Spleen (tissue), 7 donors: ENCODE measurements at regions not wholly inside any gene's neighbourhood (a gene's known extent, or its start where the extent isn't known, plus 50 kb on each side); places are given as distances from the start of the nearest gene placed in this dataset.

Experiments used
- POLR2A ChIP-seq, 3 donors: fragments of 450-650 bp; IDR thresholded peaks; one replicate each; pipeline ENCODE4 v1.5.1; 2017; ENCODE audit warnings: antibody characterized with exemption in 3 of 3, mild to moderate bottlenecking in 1 of 3
- TF ChIP-seq, protein P1 (sequence below), 11 experiments: fragments of 200-600 bp in 7 of 11; fragments of 450-650 bp in 4 of 11; sonication (generic) in 4 of 11; IDR thresholded peaks in 8 of 11; conservative IDR thresholded peaks in 3 of 11; 1 replicate in 7 of 11; 2 replicates in 4 of 11; pipeline versions ENCODE4 v1.4.0 to v1.8.0; 2016 to 2021; ENCODE audit warnings: antibody characterized with exemption in 11 of 11, inconsistent platforms in 4 of 11, mild to moderate bottlenecking in 1 of 11
- donor health status: DM: no; HTN: no; CAD: no; lungs with moderate emphysema.
- donor health status: DM: no; HTN: no; CAD: no.
- donor health status: DM: no; HTN: no; CAD: no.

DNA sequence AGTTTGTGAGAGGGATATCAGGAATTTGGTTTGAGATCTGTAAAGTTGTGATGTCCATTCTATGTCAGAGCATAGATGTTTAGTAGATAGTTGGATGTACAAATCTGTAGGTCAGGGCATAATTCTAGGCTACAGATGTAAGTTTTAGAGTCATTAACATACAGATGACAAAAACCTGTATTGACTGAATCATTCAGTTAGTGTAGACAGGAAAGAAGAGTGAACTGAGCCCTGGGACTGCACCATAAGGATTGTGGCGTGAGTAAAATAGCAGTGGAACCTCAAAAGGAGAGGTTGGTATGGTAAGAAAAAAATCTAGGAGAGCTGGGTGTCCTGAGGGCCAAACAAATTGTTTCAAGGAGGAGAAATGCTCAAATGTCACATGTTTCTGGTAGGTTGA is 73.1 kb upstream of the RPRM start:
- TF ChIP-seq POLR2A (IDR thresholded peaks at IDR 0.05), result no peak
- TF ChIP-seq, protein P1, sequence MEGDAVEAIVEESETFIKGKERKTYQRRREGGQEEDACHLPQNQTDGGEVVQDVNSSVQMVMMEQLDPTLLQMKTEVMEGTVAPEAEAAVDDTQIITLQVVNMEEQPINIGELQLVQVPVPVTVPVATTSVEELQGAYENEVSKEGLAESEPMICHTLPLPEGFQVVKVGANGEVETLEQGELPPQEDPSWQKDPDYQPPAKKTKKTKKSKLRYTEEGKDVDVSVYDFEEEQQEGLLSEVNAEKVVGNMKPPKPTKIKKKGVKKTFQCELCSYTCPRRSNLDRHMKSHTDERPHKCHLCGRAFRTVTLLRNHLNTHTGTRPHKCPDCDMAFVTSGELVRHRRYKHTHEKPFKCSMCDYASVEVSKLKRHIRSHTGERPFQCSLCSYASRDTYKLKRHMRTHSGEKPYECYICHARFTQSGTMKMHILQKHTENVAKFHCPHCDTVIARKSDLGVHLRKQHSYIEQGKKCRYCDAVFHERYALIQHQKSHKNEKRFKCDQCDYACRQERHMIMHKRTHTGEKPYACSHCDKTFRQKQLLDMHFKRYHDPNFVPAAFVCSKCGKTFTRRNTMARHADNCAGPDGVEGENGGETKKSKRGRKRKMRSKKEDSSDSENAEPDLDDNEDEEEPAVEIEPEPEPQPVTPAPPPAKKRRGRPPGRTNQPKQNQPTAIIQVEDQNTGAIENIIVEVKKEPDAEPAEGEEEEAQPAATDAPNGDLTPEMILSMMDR (IDR thresholded peaks at IDR 0.05 in 8 of 11, conservative IDR thresholded peaks at IDR 0.05 in 3 of 11), result no peak
